ENCODE measurements at regions not wholly inside any gene's neighbourhood (a gene's known extent, or its start where the extent isn't known, plus 50 kb on each side); places are given as distances from the start of the nearest gene placed in this dataset.
"Not testable (repeated sequence)": the region's sequence is repeated elsewhere in the genome, so short reads cannot be mapped to it uniquely, and the experiment has no call there.

DNA sequence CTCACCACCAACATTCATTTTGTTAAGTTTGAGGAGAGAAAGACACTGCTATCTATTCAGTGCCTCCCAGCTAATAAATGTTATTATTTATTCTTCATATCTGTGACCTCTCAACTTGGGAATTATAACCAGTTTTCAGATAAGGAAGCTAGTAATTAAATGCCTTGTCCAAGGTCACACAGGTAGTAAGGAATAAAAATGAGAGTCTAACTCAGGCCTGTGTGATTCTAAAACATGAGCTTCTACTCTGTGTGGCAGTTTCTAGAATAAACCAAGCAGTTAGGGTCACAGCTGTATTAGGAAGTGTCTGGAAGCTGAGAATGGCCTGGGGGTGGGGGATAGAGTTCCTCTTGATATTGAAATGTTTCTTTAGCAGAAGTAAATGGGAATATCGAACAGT, 137.8 kb upstream of the LRATD1 start:
- no peak for DNase-seq
- Histone ChIP-seq H3K4me1 (no peaks in the 10 kb centered on the region), H3K36me3 (ENCODE audit: low read depth, missing control alignments) (no peaks in the 10 kb centered on the region), H3K27ac (no peak overlapping the region), H3K9me3 (no peaks in the 10 kb centered on the region), H3K4me3 (no peak overlapping the region), H3K27me3 (no peaks in the 10 kb centered on the region)
- TF ChIP-seq POLR2A (IDR thresholded peaks at IDR 0.05) = no peak
- TF ChIP-seq, protein P1, sequence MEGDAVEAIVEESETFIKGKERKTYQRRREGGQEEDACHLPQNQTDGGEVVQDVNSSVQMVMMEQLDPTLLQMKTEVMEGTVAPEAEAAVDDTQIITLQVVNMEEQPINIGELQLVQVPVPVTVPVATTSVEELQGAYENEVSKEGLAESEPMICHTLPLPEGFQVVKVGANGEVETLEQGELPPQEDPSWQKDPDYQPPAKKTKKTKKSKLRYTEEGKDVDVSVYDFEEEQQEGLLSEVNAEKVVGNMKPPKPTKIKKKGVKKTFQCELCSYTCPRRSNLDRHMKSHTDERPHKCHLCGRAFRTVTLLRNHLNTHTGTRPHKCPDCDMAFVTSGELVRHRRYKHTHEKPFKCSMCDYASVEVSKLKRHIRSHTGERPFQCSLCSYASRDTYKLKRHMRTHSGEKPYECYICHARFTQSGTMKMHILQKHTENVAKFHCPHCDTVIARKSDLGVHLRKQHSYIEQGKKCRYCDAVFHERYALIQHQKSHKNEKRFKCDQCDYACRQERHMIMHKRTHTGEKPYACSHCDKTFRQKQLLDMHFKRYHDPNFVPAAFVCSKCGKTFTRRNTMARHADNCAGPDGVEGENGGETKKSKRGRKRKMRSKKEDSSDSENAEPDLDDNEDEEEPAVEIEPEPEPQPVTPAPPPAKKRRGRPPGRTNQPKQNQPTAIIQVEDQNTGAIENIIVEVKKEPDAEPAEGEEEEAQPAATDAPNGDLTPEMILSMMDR (IDR thresholded peaks at IDR 0.05) = no peak
- 76 to 91% methylated on average over 1 of the region's 1 CpG for WGBS, 2 donors
- intact Hi-C loops (cut with DNase I; ENCODE audit: low total_unique reads) = no loop called here

DNA sequence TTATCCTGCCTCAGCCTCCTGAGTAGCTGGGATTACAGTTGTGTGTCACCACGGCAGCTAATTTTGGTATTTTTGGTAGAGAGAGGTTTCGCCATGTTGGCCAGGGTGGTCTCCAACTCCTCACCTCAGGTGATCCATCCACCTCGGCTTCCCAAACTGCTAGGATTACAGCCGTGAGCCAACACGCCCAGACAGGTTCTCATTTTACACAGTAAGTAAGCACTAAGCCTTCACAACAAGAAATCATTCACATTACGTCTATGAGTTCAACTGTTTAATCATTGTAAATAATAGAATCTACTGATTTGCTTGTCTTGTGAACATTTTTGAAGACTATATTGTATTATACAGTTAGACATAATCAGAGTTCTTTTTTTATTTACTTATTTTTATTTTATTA, 131.5 kb upstream of the LRATD1 start:
- no peak for DNase-seq
- TF ChIP-seq, protein P1 (IDR thresholded peaks at IDR 0.05) = no peak
- no peak for TF ChIP-seq POLR2A (IDR thresholded peaks at IDR 0.05)
- Histone ChIP-seq H3K4me1 (no peaks in the 10 kb centered on the region), H3K36me3 (ENCODE audit: low read depth, missing control alignments) (no peaks in the 10 kb centered on the region), H3K9me3 (no peaks in the 10 kb centered on the region), H3K27ac (no peak overlapping the region), H3K4me3 (no peak overlapping the region), H3K27me3 (no peaks in the 10 kb centered on the region)
- intact Hi-C loops (cut with DNase I; ENCODE audit: low total_unique reads) = no loop called here
- WGBS, 2 donors = 87 to 92% methylated on average over 6 of the region's 6 CpGs

DNA sequence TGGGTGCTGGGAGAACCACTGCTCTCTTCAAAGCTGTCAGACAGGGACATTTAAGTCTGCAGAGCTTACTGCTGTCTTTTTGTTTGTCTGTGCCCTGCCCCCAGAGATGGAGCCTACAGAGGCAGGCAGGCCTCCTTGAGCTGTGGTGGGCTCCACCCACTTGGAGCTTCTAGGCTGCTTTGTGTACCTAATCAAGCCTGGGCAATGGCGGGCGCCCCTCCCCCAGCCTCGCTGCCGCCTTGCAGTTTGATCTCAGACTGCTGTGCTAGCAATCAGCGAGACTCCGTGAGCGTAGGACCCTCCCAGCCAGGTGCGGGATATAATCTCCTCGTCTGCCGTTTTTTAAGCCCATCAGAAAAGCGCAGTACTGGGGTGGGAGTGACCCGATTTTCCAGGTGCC, 125.6 kb upstream of the LRATD1 start:
- H3K36me3 ChIP-seq (ENCODE audit: low read depth, missing control alignments); H3K27me3 ChIP-seq; DNase-seq; H3K9me3 ChIP-seq; intact Hi-C loops (cut with DNase I; ENCODE audit: low total_unique reads); H3K4me1 ChIP-seq; H3K4me3 ChIP-seq; H3K27ac ChIP-seq: not testable (repeated sequence)
- WGBS, 2 donors = 88 to 96% methylated on average over 12 of the region's 12 CpGs

DNA sequence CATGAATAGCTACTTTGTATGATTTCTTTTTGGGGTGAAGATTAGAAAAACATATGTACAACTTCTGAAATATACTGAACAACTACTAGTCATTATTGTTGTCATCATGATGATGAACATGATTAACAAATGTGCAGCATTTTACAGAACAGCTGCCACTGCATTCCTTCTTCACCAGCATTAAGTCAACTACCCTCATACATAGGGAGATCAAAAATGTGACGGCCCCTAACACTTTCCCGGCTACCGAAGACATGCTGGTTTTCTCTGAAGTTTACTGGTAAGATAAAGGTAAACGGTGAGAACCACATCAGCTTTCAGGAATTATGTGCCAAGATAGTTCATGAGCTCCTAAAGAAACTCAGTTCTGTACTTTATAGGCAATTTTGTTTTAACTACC, 121.0 kb upstream of the LRATD1 start:
- no peak overlapping the region for H3K4me3 ChIP-seq
- no peak for DNase-seq
- no peaks in the 10 kb centered on the region for H3K9me3 ChIP-seq
- intact Hi-C loops (cut with DNase I; ENCODE audit: low total_unique reads) = no loop called here
- no peaks in the 10 kb centered on the region for H3K27me3 ChIP-seq
- no peak overlapping the region for H3K27ac ChIP-seq
- no peak for TF ChIP-seq POLR2A (IDR thresholded peaks at IDR 0.05)
- TF ChIP-seq, protein P1 (IDR thresholded peaks at IDR 0.05) = no peak
- no peaks in the 10 kb centered on the region for H3K36me3 ChIP-seq (ENCODE audit: low read depth, missing control alignments)
- H3K4me1 ChIP-seq = no peaks in the 10 kb centered on the region
- whole genome bisulfite sequencing, 2 donors = 78 to 94% methylated on average over 4 of the region's 4 CpGs

DNA sequence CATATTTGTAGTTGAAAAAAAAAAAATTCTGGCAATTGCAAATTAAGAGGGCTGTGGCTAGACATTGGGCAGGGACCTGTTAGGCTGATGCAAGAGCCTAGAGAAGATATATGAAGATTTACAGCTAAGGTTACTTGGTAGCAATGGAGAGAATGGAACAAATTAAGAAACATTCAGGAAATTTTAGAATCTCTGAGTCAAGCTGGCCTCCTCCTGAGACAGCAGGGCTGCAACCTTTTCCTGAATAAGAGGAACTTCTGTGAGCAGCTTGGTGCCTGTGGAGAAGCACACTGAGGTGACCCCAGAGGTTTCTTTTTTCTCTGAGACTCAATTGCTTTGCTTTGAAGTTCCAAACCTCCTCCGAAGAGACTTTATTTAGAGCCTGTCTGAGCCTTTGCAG, 118.6 kb upstream of the LRATD1 start:
- intact Hi-C loops (cut with DNase I; ENCODE audit: low total_unique reads) = no loop called here
- no peaks in the 10 kb centered on the region for H3K36me3 ChIP-seq (ENCODE audit: low read depth, missing control alignments)
- no peak overlapping the region for H3K27ac ChIP-seq
- H3K9me3 ChIP-seq = no peaks in the 10 kb centered on the region
- 47 to 57% methylated on average over 1 of the region's 1 CpG for WGBS, 2 donors
- H3K4me3 ChIP-seq = no peak overlapping the region
- DNase-seq = no peak
- TF ChIP-seq, protein P1 (IDR thresholded peaks at IDR 0.05) = no peak
- no peak for TF ChIP-seq POLR2A (IDR thresholded peaks at IDR 0.05)
- no peaks in the 10 kb centered on the region for H3K27me3 ChIP-seq
- H3K4me1 ChIP-seq = no peaks in the 10 kb centered on the region

Data from testis (tissue), 2 donors.